Upper lobe of left lung (tissue), 6 donors: ENCODE measurements at regions not wholly inside any gene's neighbourhood (a gene's known extent, or its start where the extent isn't known, plus 50 kb on each side); places are given as distances from the start of the nearest gene placed in this dataset.

Source experiments
- ATAC-seq, 2 donors: fragments of 200-7000 bp; cut with Tn5 transposase; one replicate each; pipeline ENCODE4 v1.9.1; 2022; ENCODE audit warnings: mild to moderate bottlenecking in 2 of 2, moderate library complexity in 2 of 2; ENCODE audit not compliant: low FRiP score in 2 of 2
- DNase-seq, 2 donors: peaks; one replicate each; pipeline ENCODE4 v3.0.0-alpha.2; 2019 to 2020
- H3K27ac ChIP-seq, 4 donors: fragments of 200-600 bp; sonication (generic); one replicate each; pipeline ENCODE4 v1.5.1; 2016 to 2019
- H3K27me3 ChIP-seq, 4 donors: fragments of 200-600 bp; sonication (generic); one replicate each; pipeline ENCODE4 v1.5.1; 2017 to 2019
- H3K36me3 ChIP-seq, 4 donors: fragments of 200-600 bp; sonication (generic); one replicate each; pipeline ENCODE4 v1.5.1; 2016 to 2019
- H3K4me1 ChIP-seq, 4 donors: fragments of 200-600 bp; sonication (generic); one replicate each; pipeline ENCODE4 v1.5.1; 2018 to 2019
- H3K4me3 ChIP-seq, 4 donors: fragments of 200-600 bp; sonication (generic); one replicate each; pipeline ENCODE4 v1.5.1; 2017 to 2019; ENCODE audit warnings: mild to moderate bottlenecking in 2 of 4, moderate library complexity in 1 of 4
- H3K9me3 ChIP-seq, 4 donors: fragments of 200-600 bp; sonication (generic); one replicate each; pipeline ENCODE4 v1.5.1; 2018 to 2019
- CTCF ChIP-seq, 6 experiments: fragments of 450-650 bp in 4 of 6; fragments of 200-600 bp in 2 of 6; sonication (generic) in 2 of 6; IDR thresholded peaks; one replicate each; pipeline ENCODE4 v1.5.1; 2016 to 2019; ENCODE audit warnings: antibody characterized with exemption in 6 of 6
- EP300 ChIP-seq, 4 donors: sonication (generic); formaldehyde crosslinking; IDR thresholded peaks; one replicate each; pipeline ENCODE4 v1.5.1; 2017; ENCODE audit warnings: antibody characterized with exemption in 4 of 4, control low read depth in 2 of 4
- POLR2A ChIP-seq, 4 donors: fragments of 450-650 bp; IDR thresholded peaks; one replicate each; pipeline ENCODE4 v1.5.1; 2016 to 2017; ENCODE audit warnings: antibody characterized with exemption in 4 of 4, mild to moderate bottlenecking in 2 of 4
- POLR2AphosphoS5 ChIP-seq, 2 donors: sonication (generic); formaldehyde crosslinking; IDR thresholded peaks; one replicate each; pipeline ENCODE4 v1.5.1; 2017; ENCODE audit warnings: antibody characterized with exemption in 2 of 2
- WGBS, 2 donors: methylation state at CpG; one replicate each; pipeline ENCODE4 v1.1.5; 2017 to 2018; 5-methylcytosine and 5-hydroxymethylcytosine counted together
- donor health status: DM: no; HTN: no; CAD: no; lungs with moderate emphysema.
- donor health status: DM: no; HTN: yes; CAD: no; lungs with severe emphysema.

- Histone ChIP-seq H3K36me3 (no peaks in the 10 kb centered on the region), H3K27ac (no peak overlapping the region), H3K4me1 (peaks cover 6 to 25% (median 9%) of the 10 kb centered on the region in 4 donors), H3K9me3 (no peaks in the 10 kb centered on the region), H3K4me3 (no peak overlapping the region), H3K27me3 (no peaks in the 10 kb centered on the region)
- 69 to 78% methylated on average over 9 of the region's 9 CpGs for WGBS, 2 donors
- no peak for TF ChIP-seq EP300 (IDR thresholded peaks at IDR 0.05)
- TF ChIP-seq CTCF (IDR thresholded peaks at IDR 0.05): no peak
- no peak for TF ChIP-seq POLR2AphosphoS5 (IDR thresholded peaks at IDR 0.05)
- TF ChIP-seq POLR2A (IDR thresholded peaks at IDR 0.05): no peak
- ATAC-seq: no peak
- DNase-seq: no peak
These were observed 151.0 kb downstream of the VEGFA start for GRCh38 chr6:43921039-43921438.

GRCh38 chr6:43919774-43920173 is 149.8 kb downstream of the VEGFA start:
- 63 to 86% methylated on average over 2 of the region's 2 CpGs for WGBS, 2 donors
- Histone ChIP-seq H3K27me3 (no peaks in the 10 kb centered on the region), H3K27ac (no peak overlapping the region), H3K4me1 (peaks cover 6 to 25% (median 12%) of the 10 kb centered on the region in 4 donors), H3K9me3 (no peaks in the 10 kb centered on the region), H3K36me3 (no peaks in the 10 kb centered on the region), H3K4me3 (no peak overlapping the region)
- DNase-seq (no peak), ATAC-seq (no peak)
- TF ChIP-seq POLR2AphosphoS5 (IDR thresholded peaks at IDR 0.05) (no peak), CTCF (IDR thresholded peaks at IDR 0.05) (no peak), POLR2A (IDR thresholded peaks at IDR 0.05) (no peak), EP300 (IDR thresholded peaks at IDR 0.05) (no peak)

- DNase-seq (no peak), ATAC-seq (no peak)
- Histone ChIP-seq H3K27me3 (no peaks in the 10 kb centered on the region), H3K4me3 (no peak overlapping the region), H3K4me1 (peaks cover 3 to 14% (median 9%) of the 10 kb centered on the region in 4 donors), H3K27ac (no peak overlapping the region), H3K36me3 (no peaks in the 10 kb centered on the region), H3K9me3 (no peaks in the 10 kb centered on the region)
- 78 to 85% methylated on average over 6 of the region's 6 CpGs for WGBS, 2 donors
- TF ChIP-seq POLR2AphosphoS5 (IDR thresholded peaks at IDR 0.05): no peak
- TF ChIP-seq EP300 (IDR thresholded peaks at IDR 0.05): no peak
- TF ChIP-seq POLR2A (IDR thresholded peaks at IDR 0.05): no peak
- no peak for TF ChIP-seq CTCF (IDR thresholded peaks at IDR 0.05)
These were observed 147.9 kb downstream of the VEGFA start for GRCh38 chr6:43917878-43918382.

- H3K4me3 ChIP-seq: no peak overlapping the region
These were observed 147.2 kb downstream of the VEGFA start for GRCh38 chr6:43916924-43917877.

More at GRCh38 chr6:43916924-43917877, 147.2 kb downstream of the VEGFA start:
- no peaks in the 10 kb centered on the region for H3K27me3 ChIP-seq
- no peaks in the 10 kb centered on the region for H3K9me3 ChIP-seq
- DNase-seq (peak; percentile 32 to 56), ATAC-seq (peak in 1 of 2 donors; percentile 47)
- H3K27ac ChIP-seq: no peak overlapping the region
- 70 to 74% methylated on average over 12 of the region's 12 CpGs for WGBS, 2 donors
- H3K4me1 ChIP-seq: peaks cover 3 to 14% (median 9%) of the 10 kb centered on the region in 4 donors
- H3K36me3 ChIP-seq: no peaks in the 10 kb centered on the region
- TF ChIP-seq POLR2AphosphoS5 (IDR thresholded peaks at IDR 0.05) (peak in 1 of 2 donors; percentile 32), POLR2A (IDR thresholded peaks at IDR 0.05) (no peak), EP300 (IDR thresholded peaks at IDR 0.05) (no peak)
